Suprapubic skin (tissue), 4 donors: ENCODE measurements at regions not wholly inside any gene's neighbourhood (a gene's known extent, or its start where the extent isn't known, plus 50 kb on each side); places are given as distances from the start of the nearest gene placed in this dataset.

Experiments used
- DNase-seq, 2 donors: peaks; one replicate each; pipeline ENCODE4 v3.0.0-alpha.2; 2019; ENCODE audit warnings: low spot score in 2 of 2
- H3K27ac ChIP-seq: fragments of 200-600 bp; sonication (generic); one replicate; pipeline ENCODE4 v1.5.1; 2019
- H3K27me3 ChIP-seq: fragments of 200-600 bp; sonication (generic); one replicate; pipeline ENCODE4 v1.5.1; 2019
- H3K36me3 ChIP-seq: fragments of 200-600 bp; sonication (generic); one replicate; pipeline ENCODE4 v1.5.1; 2019
- H3K4me1 ChIP-seq: fragments of 200-600 bp; sonication (generic); one replicate; pipeline ENCODE4 v1.5.1; 2019
- H3K4me3 ChIP-seq: fragments of 200-600 bp; sonication (generic); one replicate; pipeline ENCODE4 v1.5.1; 2019; ENCODE audit warnings: mild to moderate bottlenecking
- H3K9me3 ChIP-seq: fragments of 200-600 bp; sonication (generic); one replicate; pipeline ENCODE4 v1.5.1; 2019
- EP300 ChIP-seq: sonication (generic); formaldehyde crosslinking; IDR thresholded peaks from one replicate; pipeline ENCODE4 v1.6.1; 2017; ENCODE audit warnings: antibody characterized with exemption
- POLR2A ChIP-seq, 2 donors: fragments of 450-650 bp; IDR thresholded peaks; one replicate each; pipeline ENCODE4 v1.6.1; 2017; ENCODE audit warnings: antibody characterized with exemption in 2 of 2, mild to moderate bottlenecking in 2 of 2, moderate library complexity in 2 of 2
- POLR2AphosphoS5 ChIP-seq, 3 donors: sonication (generic); formaldehyde crosslinking; IDR thresholded peaks; one replicate each; pipeline ENCODE4 v1.6.1; 2017; ENCODE audit warnings: antibody characterized with exemption in 3 of 3
- WGBS: methylation state at CpG from one replicate; pipeline ENCODE4 v1.1.5; 2018; 5-methylcytosine and 5-hydroxymethylcytosine counted together
- TF ChIP-seq, protein P1 (sequence below), 2 donors: fragments of 200-600 bp in 1 of 2; fragments of 450-650 bp in 1 of 2; sonication (generic) in 1 of 2; IDR thresholded peaks; one replicate each; pipeline ENCODE4 v1.5.1; 2016 to 2019; ENCODE audit warnings: antibody characterized with exemption in 2 of 2, mild to moderate bottlenecking in 1 of 2, moderate library complexity in 1 of 2

- WGBS = 41% methylated on average over 2 of the region's 2 CpGs
- H3K36me3 ChIP-seq = no peaks in the 10 kb centered on the region
- no peaks in the 10 kb centered on the region for H3K27me3 ChIP-seq
- TF ChIP-seq POLR2A (IDR thresholded peaks at IDR 0.05) = no peak
- no peak for DNase-seq
- H3K4me3 ChIP-seq = no peak overlapping the region
- H3K4me1 ChIP-seq = no peaks in the 10 kb centered on the region
- no peaks in the 10 kb centered on the region for H3K9me3 ChIP-seq
- no peak overlapping the region for H3K27ac ChIP-seq
These were observed 261.8 kb upstream of the EDNRA start for GRCh38 chr4:147219145-147219544.

- Histone ChIP-seq H3K4me1 (no peaks in the 10 kb centered on the region), H3K36me3 (no peaks in the 10 kb centered on the region), H3K27ac (no peak overlapping the region), H3K9me3 (no peaks in the 10 kb centered on the region), H3K27me3 (no peaks in the 10 kb centered on the region), H3K4me3 (no peak overlapping the region)
- no peak for DNase-seq
- TF ChIP-seq POLR2AphosphoS5 (IDR thresholded peaks at IDR 0.05) = no peak
- TF ChIP-seq, protein P1, sequence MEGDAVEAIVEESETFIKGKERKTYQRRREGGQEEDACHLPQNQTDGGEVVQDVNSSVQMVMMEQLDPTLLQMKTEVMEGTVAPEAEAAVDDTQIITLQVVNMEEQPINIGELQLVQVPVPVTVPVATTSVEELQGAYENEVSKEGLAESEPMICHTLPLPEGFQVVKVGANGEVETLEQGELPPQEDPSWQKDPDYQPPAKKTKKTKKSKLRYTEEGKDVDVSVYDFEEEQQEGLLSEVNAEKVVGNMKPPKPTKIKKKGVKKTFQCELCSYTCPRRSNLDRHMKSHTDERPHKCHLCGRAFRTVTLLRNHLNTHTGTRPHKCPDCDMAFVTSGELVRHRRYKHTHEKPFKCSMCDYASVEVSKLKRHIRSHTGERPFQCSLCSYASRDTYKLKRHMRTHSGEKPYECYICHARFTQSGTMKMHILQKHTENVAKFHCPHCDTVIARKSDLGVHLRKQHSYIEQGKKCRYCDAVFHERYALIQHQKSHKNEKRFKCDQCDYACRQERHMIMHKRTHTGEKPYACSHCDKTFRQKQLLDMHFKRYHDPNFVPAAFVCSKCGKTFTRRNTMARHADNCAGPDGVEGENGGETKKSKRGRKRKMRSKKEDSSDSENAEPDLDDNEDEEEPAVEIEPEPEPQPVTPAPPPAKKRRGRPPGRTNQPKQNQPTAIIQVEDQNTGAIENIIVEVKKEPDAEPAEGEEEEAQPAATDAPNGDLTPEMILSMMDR (IDR thresholded peaks at IDR 0.05) = no peak
- TF ChIP-seq POLR2A (IDR thresholded peaks at IDR 0.05) = no peak
- no peak for TF ChIP-seq EP300
- WGBS = 63% methylated on average over 1 of the region's 1 CpG
These were observed 260.1 kb upstream of the EDNRA start for GRCh38 chr4:147220833-147221232.

- Histone ChIP-seq H3K4me1 (no peaks in the 10 kb centered on the region), H3K27ac (no peak overlapping the region)
These were observed 258.0 kb upstream of the EDNRA start for GRCh38 chr4:147222906-147223305.

DNA sequence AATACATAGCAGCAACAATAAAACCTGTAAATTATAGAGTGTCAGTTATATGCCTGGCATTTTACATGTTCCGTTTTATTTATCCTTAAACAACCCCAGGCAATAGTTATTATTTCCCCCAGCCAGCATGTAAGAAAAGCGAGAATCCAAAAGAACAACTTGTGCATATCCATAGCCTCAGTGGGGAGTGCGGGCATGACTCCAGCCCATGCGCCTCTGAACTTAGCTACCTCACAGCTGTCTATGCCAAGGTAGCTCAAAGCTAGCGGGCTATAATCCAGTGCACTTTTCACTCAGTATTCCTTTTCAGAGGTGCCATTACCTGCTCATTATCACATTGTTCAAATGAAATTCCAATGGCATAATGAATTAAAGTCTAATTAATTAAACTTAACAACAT, 257.3 kb upstream of the EDNRA start:
- H3K4me1 ChIP-seq = no peaks in the 10 kb centered on the region
- no peak overlapping the region for H3K27ac ChIP-seq
- H3K27me3 ChIP-seq = no peaks in the 10 kb centered on the region
- no peak for DNase-seq
- TF ChIP-seq POLR2AphosphoS5 (IDR thresholded peaks at IDR 0.05) (no peak), EP300 (no peak), POLR2A (IDR thresholded peaks at IDR 0.05) (no peak)
- TF ChIP-seq, protein P1 (IDR thresholded peaks at IDR 0.05) = no peak
- no peak overlapping the region for H3K4me3 ChIP-seq
- H3K9me3 ChIP-seq = no peaks in the 10 kb centered on the region
- H3K36me3 ChIP-seq = no peaks in the 10 kb centered on the region
- 73% methylated on average over 5 of the region's 5 CpGs for WGBS

More at GRCh38 chr4:147222906-147223305, 258.0 kb upstream of the EDNRA start:
- DNase-seq = no peak
- TF ChIP-seq EP300 = no peak
- no peak for TF ChIP-seq POLR2A (IDR thresholded peaks at IDR 0.05)
- TF ChIP-seq POLR2AphosphoS5 (IDR thresholded peaks at IDR 0.05) = no peak
- no peaks in the 10 kb centered on the region for H3K27me3 ChIP-seq
- no peaks in the 10 kb centered on the region for H3K36me3 ChIP-seq
- WGBS = 79% methylated on average over 4 of the region's 4 CpGs
- H3K4me3 ChIP-seq = no peak overlapping the region
- no peaks in the 10 kb centered on the region for H3K9me3 ChIP-seq

GRCh38 chr4:147236806-147237205, 244.1 kb upstream of the EDNRA start:
- H3K4me3 ChIP-seq = no peak overlapping the region
- no peak for DNase-seq
- WGBS = 69% methylated on average over 3 of the region's 3 CpGs

DNA sequence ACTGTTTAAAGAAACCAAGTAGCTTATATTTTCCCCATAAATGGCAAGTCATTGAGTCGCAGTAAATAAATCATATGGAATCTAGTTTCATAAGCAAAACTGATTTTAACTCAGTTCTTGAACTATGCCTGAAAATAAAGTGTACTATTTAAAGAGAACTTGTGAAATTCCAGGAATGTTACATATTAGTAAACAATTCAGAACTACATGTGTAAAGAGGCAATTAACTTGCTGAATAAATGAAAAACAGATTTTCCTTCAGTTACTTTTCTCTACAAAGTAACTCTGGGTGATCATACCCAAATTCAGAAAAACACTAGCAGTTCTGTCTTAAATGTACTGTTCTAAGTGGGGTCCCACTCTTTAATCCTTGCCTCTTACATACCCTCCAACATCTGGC, 236.1 kb upstream of the EDNRA start:
- no peak for DNase-seq
- no peak overlapping the region for H3K27ac ChIP-seq
- H3K4me3 ChIP-seq = no peak overlapping the region
- H3K27me3 ChIP-seq = no peaks in the 10 kb centered on the region
- H3K9me3 ChIP-seq = no peaks in the 10 kb centered on the region
- 0% methylated on average over 1 of the region's 1 CpG for WGBS
- no peaks in the 10 kb centered on the region for H3K36me3 ChIP-seq
- TF ChIP-seq EP300 = no peak
- TF ChIP-seq POLR2A (IDR thresholded peaks at IDR 0.05) = no peak
- no peak for TF ChIP-seq POLR2AphosphoS5 (IDR thresholded peaks at IDR 0.05)
- TF ChIP-seq, protein P1 (IDR thresholded peaks at IDR 0.05) = no peak
- H3K4me1 ChIP-seq = no peaks in the 10 kb centered on the region

More at GRCh38 chr4:147236806-147237205, 244.1 kb upstream of the EDNRA start:
- Histone ChIP-seq H3K9me3 (no peaks in the 10 kb centered on the region), H3K27me3 (no peaks in the 10 kb centered on the region), H3K36me3 (no peaks in the 10 kb centered on the region), H3K4me1 (no peaks in the 10 kb centered on the region), H3K27ac (no peak overlapping the region)
- TF ChIP-seq, protein P1 (IDR thresholded peaks at IDR 0.05) = no peak
- TF ChIP-seq POLR2AphosphoS5 (IDR thresholded peaks at IDR 0.05) (no peak), POLR2A (IDR thresholded peaks at IDR 0.05) (no peak), EP300 (no peak)
